B cell (primary cell): ENCODE measurements at regions not wholly inside any gene's neighbourhood (a gene's known extent, or its start where the extent isn't known, plus 50 kb on each side); places are given as distances from the start of the nearest gene placed in this dataset.

Experiments used
- EZH2 ChIP-seq: IDR thresholded peaks from 2 replicates; pipeline ENCODE4 v1.6.1; 2012; ENCODE audit warnings: borderline replicate concordance, low read depth, mild to moderate bottlenecking, moderate library complexity, low read length; ENCODE audit not compliant: insufficient read depth, poor library complexity, severe bottlenecking
- TF ChIP-seq, protein P1 (sequence below): fragments of 200-600 bp; IDR thresholded peaks from one replicate; pipeline ENCODE4 v1.8.0; 2022; ENCODE audit warnings: antibody characterized with exemption, mild to moderate bottlenecking

DNA sequence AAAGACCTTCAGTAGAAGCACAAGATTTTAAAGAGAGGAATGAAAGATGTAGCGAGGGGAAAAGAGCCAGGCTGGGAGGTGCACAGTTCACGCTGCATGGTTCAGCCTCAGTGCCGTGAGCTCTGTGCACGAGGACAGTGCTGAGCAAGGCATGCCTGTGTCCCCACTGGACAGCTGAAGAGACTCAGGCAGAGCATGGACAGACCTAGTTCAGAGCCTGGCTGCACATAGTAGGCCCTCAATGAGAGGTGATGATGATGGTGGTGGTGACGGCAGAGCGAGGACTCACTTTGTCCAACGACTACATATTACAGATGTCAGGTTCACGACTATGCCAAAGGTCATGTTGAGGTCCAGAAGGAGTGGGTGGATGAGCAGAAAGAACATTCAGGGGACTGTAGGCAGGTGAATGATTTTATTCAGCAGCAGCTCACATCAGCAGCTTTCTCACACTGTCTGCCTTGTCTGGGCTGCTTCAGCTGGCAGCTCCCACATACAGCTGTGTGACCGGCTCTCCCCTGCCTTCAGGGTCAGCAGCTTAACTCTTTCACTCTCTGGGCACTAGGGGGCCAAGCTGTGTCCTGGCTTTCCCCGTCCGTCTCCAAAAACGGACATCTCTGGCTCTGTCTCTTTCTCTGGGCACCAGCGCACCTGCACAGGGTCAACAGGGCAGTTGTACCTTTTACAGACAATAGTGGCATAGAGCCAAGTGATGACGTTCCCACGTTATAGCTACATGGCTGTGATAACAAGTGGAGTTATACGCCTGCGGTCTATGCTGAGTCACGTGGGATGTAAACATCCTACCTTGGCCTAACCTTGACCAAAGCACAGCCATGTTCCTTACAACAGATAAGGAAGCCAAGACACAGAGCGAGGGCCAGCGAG, 83.4 kb upstream of the KCNK12 start:
- TF ChIP-seq, protein P1, sequence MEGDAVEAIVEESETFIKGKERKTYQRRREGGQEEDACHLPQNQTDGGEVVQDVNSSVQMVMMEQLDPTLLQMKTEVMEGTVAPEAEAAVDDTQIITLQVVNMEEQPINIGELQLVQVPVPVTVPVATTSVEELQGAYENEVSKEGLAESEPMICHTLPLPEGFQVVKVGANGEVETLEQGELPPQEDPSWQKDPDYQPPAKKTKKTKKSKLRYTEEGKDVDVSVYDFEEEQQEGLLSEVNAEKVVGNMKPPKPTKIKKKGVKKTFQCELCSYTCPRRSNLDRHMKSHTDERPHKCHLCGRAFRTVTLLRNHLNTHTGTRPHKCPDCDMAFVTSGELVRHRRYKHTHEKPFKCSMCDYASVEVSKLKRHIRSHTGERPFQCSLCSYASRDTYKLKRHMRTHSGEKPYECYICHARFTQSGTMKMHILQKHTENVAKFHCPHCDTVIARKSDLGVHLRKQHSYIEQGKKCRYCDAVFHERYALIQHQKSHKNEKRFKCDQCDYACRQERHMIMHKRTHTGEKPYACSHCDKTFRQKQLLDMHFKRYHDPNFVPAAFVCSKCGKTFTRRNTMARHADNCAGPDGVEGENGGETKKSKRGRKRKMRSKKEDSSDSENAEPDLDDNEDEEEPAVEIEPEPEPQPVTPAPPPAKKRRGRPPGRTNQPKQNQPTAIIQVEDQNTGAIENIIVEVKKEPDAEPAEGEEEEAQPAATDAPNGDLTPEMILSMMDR = no peak
- no peak for TF ChIP-seq EZH2
